GM06990 (cell line): ENCODE measurements at regions not wholly inside any gene's neighbourhood (a gene's known extent, or its start where the extent isn't known, plus 50 kb on each side); places are given as distances from the start of the nearest gene placed in this dataset.

ENCODE experiments used
- DNase-seq: peaks from one replicate; pipeline ENCODE4 v3.0.0-alpha.2; 2011; ENCODE audit not compliant: insufficient read length; ENCODE audit errors: extremely low read depth
- H3K27me3 ChIP-seq: replicated peaks from 2 replicates; pipeline ENCODE4 v1.6.0; 2011; ENCODE audit warnings: low read length; ENCODE audit not compliant: control insufficient read depth, insufficient read depth
- H3K36me3 ChIP-seq: 2 replicates; pipeline ENCODE4 v1.5.1; 2011; ENCODE audit warnings: low read length; ENCODE audit not compliant: control insufficient read depth, insufficient read depth
- H3K4me3 ChIP-seq: replicated peaks from 2 replicates; pipeline ENCODE4 v1.5.1; 2011; ENCODE audit warnings: low read depth, mild to moderate bottlenecking, control low read depth, low read length
- CTCF ChIP-seq: IDR thresholded peaks from 2 replicates; pipeline ENCODE4 v1.5.1; 2011; ENCODE audit warnings: low read length, control low read depth, mild to moderate bottlenecking, inconsistent platforms; ENCODE audit not compliant: insufficient read depth, poor library complexity, severe bottlenecking

- TF ChIP-seq CTCF = no peak
- H3K36me3 ChIP-seq = no peaks in the 10 kb centered on the region
- no peaks in the 10 kb centered on the region for H3K27me3 ChIP-seq
- no peak for DNase-seq
- H3K4me3 ChIP-seq = no peak overlapping the region
These were observed 1318.5 kb upstream of the ADGRL3 start for GRCh38 chr4:59881632-59882031.

GRCh38 chr4:59904331-59904730 lies 1295.8 kb upstream of the ADGRL3 start:
- Histone ChIP-seq H3K27me3 (no peaks in the 10 kb centered on the region), H3K4me3 (no peak overlapping the region), H3K36me3 (no peaks in the 10 kb centered on the region)
- DNase-seq = no peak
- no peak for TF ChIP-seq CTCF

GRCh38 chr4:59920416-59920815 lies 1279.7 kb upstream of the ADGRL3 start:
- no peak for TF ChIP-seq CTCF
- no peak for DNase-seq
- no peaks in the 10 kb centered on the region for H3K27me3 ChIP-seq
- H3K36me3 ChIP-seq = no peaks in the 10 kb centered on the region
- H3K4me3 ChIP-seq = no peak overlapping the region

GRCh38 chr4:59925290-59925689 lies 1274.8 kb upstream of the ADGRL3 start:
- Histone ChIP-seq H3K4me3 (no peak overlapping the region), H3K27me3 (no peaks in the 10 kb centered on the region), H3K36me3 (no peaks in the 10 kb centered on the region)
- DNase-seq = no peak
- no peak for TF ChIP-seq CTCF

- Histone ChIP-seq H3K4me3 (no peak overlapping the region), H3K27me3 (no peaks in the 10 kb centered on the region), H3K36me3 (no peaks in the 10 kb centered on the region)
- DNase-seq = no peak
- TF ChIP-seq CTCF = no peak
These were observed 1263.6 kb upstream of the ADGRL3 start for GRCh38 chr4:59936566-59936965.

GRCh38 chr4:59938166-59938565 lies 1262.0 kb upstream of the ADGRL3 start:
- no peaks in the 10 kb centered on the region for H3K36me3 ChIP-seq
- DNase-seq = no peak
- H3K4me3 ChIP-seq = no peak overlapping the region
- no peak for TF ChIP-seq CTCF
- H3K27me3 ChIP-seq = no peaks in the 10 kb centered on the region
